HEK293T (cell line): ENCODE measurements at regions not wholly inside any gene's neighbourhood (a gene's known extent, or its start where the extent isn't known, plus 50 kb on each side); places are given as distances from the start of the nearest gene placed in this dataset.

Experiments used
- CTCF ChIA-PET: fragments of 350-600 bp; formaldehyde crosslinking; extraction: SDS; loops from one replicate; lab custom pipeline; 2021; ENCODE audit warnings: antibody characterized with exemption, inconsistent platforms; lab: Yijun Ruan, JAX
- POLR2A ChIA-PET: fragments of 350-600 bp; formaldehyde crosslinking; extraction: SDS; loops from one replicate; lab custom pipeline; 2020; ENCODE audit warnings: antibody characterized with exemption, inconsistent platforms; lab: Yijun Ruan, JAX
- DNase-seq: peaks from one replicate; pipeline ENCODE4 v3.0.0; 2012; ENCODE audit warnings: mixed read lengths; ENCODE audit errors: extremely low spot score
- ARNT ChIP-seq: fragments of 450-650 bp; IDR thresholded peaks from 2 replicates; pipeline ENCODE4 v1.6.1; 2017; ENCODE audit warnings: mild to moderate bottlenecking
- BHLHE40 ChIP-seq: fragments of 450-650 bp; IDR thresholded peaks from 2 replicates; pipeline ENCODE4 v1.6.1; 2016; ENCODE audit warnings: mild to moderate bottlenecking, moderate library complexity, borderline replicate concordance
- CTBP1 ChIP-seq: fragments of 450-650 bp; IDR thresholded peaks from 2 replicates; pipeline ENCODE4 v1.6.1; 2016; ENCODE audit warnings: borderline replicate concordance
- ELF4 ChIP-seq: fragments of 450-650 bp; IDR thresholded peaks from 2 replicates; pipeline ENCODE4 v1.6.1; 2017; ENCODE audit warnings: antibody characterized with exemption
- FOXA1 ChIP-seq: fragments of 450-650 bp; IDR thresholded peaks from 2 replicates; pipeline ENCODE4 v1.6.1; 2016; ENCODE audit warnings: mild to moderate bottlenecking
- FOXK2 ChIP-seq: fragments of 450-650 bp; IDR thresholded peaks from 2 replicates; pipeline ENCODE4 v1.6.1; 2016; ENCODE audit warnings: mild to moderate bottlenecking
- FOXM1 ChIP-seq: fragments of 450-650 bp; IDR thresholded peaks from 2 replicates; pipeline ENCODE4 v1.6.1; 2017; ENCODE audit warnings: mild to moderate bottlenecking, borderline replicate concordance
- HDGF ChIP-seq: fragments of 450-650 bp; IDR thresholded peaks from 2 replicates; pipeline ENCODE4 v1.6.1; 2017; ENCODE audit warnings: antibody characterized with exemption, borderline replicate concordance
- L3MBTL2 ChIP-seq: fragments of 450-650 bp; conservative IDR thresholded peaks from 2 replicates; pipeline ENCODE4 v1.6.1; 2016; ENCODE audit warnings: mild to moderate bottlenecking
- LEF1 ChIP-seq: fragments of 450-650 bp; IDR thresholded peaks from 2 replicates; pipeline ENCODE4 v1.6.1; 2017; ENCODE audit warnings: mild to moderate bottlenecking, borderline replicate concordance
- NFRKB ChIP-seq: fragments of 450-650 bp; IDR thresholded peaks from 2 replicates; pipeline ENCODE4 v1.6.1; 2016; ENCODE audit warnings: mild to moderate bottlenecking, moderate library complexity
- SP1 ChIP-seq: fragments of 450-650 bp; IDR thresholded peaks from 2 replicates; pipeline ENCODE4 v1.6.1; 2017
- SUZ12 ChIP-seq: fragments of 450-650 bp; IDR thresholded peaks from 2 replicates; pipeline ENCODE4 v1.6.1; 2016; ENCODE audit warnings: mild to moderate bottlenecking
- TARDBP ChIP-seq: fragments of 450-650 bp; IDR thresholded peaks from 2 replicates; pipeline ENCODE4 v1.6.1; 2016
- ZNF384 ChIP-seq: fragments of 450-650 bp; IDR thresholded peaks from 2 replicates; pipeline ENCODE4 v1.6.1; 2016
- TF ChIP-seq, protein P1 (sequence below): fragments of 450-650 bp; IDR thresholded peaks from 2 replicates; pipeline ENCODE4 v1.6.1; 2016

DNA sequence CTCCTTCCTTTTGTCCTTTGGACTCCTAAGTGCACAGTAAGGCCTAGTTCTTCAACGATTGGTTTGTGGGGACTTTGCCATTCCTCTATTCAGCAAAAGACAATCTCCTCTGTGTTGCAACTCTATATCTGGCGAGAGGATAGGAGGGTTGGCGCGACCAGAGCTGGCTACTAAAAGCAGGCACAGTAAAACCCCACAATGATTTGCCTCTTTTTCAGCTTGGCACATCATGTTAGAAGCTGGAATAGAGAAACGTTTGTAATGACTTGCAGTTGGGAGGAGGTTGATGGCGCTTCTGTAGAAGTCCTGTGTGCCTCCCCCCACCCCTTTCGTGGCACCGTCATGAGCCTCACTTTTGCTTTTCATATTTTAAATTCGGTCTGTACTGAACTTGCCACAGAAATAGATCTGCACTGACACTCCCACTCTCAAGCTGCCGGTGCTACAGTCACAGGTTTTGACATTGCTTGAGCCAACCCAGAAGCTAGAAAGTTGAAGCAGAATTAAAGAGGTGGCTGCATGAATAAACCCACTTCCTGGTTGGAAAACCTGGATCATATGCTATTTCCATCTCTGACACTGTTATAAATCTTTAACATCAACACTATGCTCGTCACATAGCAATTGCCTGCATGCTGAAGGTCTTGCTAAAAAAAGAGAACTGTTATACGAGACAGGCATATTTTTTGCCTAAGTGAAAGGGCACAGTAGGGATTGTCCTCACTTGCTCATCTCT lies 315.3 kb upstream of the PRICKLE1 start:
- DNase-seq: no peak
- CTCF ChIA-PET: no interaction called here
- POLR2A ChIA-PET: no interaction called here
- TF ChIP-seq SUZ12: no peak

DNA sequence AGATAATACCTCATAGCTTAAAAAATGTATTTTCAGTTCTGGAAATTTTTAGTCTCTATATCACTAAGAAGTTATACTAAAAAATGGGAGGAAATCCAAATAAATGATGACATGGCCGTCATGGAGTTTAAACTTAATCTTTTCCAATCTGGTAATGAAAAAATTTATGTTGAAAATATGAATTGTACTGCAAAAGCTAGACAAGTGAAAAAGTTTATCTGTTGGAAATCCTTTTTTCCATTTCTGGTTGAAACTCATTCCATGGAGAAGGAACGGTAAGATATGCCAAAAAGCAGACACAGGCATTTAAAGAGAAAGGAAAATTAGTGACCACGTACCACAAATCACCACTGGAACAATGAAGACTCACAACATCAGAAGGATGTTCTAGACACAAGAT lies 314.2 kb upstream of the PRICKLE1 start:
- no peak for DNase-seq
- CTCF ChIA-PET: no interaction called here
- POLR2A ChIA-PET: no interaction called here
- TF ChIP-seq TARDBP (no peak), ELF4 (no peak), FOXK2 (no peak), SUZ12 (no peak), LEF1 (no peak), SP1 (no peak), HDGF (no peak), FOXM1 (no peak), ZNF384 (no peak), L3MBTL2 (no peak), BHLHE40 (no peak), CTBP1 (no peak), NFRKB (no peak), FOXA1 (no peak), ARNT (no peak)
- TF ChIP-seq, protein P1, sequence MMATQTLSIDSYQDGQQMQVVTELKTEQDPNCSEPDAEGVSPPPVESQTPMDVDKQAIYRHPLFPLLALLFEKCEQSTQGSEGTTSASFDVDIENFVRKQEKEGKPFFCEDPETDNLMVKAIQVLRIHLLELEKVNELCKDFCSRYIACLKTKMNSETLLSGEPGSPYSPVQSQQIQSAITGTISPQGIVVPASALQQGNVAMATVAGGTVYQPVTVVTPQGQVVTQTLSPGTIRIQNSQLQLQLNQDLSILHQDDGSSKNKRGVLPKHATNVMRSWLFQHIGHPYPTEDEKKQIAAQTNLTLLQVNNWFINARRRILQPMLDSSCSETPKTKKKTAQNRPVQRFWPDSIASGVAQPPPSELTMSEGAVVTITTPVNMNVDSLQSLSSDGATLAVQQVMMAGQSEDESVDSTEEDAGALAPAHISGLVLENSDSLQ: no peak

DNA sequence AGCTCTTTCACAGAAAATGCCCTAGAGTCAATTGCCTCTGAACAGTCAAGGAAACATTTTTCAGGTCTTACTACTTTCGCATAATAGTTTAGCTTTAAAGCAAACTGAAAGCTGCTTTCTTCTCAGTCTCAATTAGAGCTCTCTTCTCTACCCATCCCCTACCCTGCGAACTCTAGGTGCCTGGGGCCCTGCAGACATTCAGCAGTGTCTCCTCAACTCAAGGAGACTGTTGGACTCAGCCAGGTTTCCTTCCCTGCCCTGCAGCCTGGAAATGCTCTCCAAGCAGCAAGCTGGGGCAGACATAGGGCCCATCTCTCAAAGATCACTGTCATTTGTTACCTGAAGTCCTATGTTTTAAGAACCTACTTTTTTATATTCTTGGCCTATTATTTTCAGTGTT lies 312.5 kb upstream of the PRICKLE1 start:
- no peak for DNase-seq

DNA sequence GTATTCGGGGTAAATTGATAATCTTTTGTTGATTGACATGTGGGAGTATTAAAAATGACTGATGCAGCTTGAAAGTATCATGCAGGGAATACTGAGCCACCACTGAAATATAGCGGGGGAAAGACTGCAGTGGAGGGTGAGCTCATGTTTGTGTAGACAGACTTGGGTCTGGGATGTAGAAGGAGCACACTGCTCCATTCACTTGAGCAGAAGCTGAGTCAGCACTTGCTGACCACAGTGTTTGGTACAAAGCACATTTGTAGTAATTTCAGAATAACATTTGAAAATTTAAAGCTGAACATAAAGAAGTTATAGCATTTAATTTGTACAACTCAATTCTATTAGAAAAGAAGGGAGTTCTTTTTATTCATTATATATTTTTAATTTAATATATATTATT lies 304.3 kb upstream of the PRICKLE1 start:
- POLR2A ChIA-PET: no interaction called here
- DNase-seq: peak; percentile 9
- no peak for TF ChIP-seq FOXA1
- TF ChIP-seq HDGF: no peak
- no peak for TF ChIP-seq FOXK2
- no peak for TF ChIP-seq TARDBP
- no peak for TF ChIP-seq ARNT
- no peak for TF ChIP-seq NFRKB
- no peak for TF ChIP-seq SUZ12
- TF ChIP-seq, protein P1: no peak
- TF ChIP-seq FOXM1: no peak
- no peak for TF ChIP-seq LEF1
- CTCF ChIA-PET: interaction anchor here (0.6 kb wide), 1 partner anchor 619 kb away, joined by 3 read pairs; no protein-coding TSS in a partner anchor

More for the DNA sequence above, 312.5 kb upstream of the PRICKLE1 start:
- POLR2A ChIA-PET: no interaction called here
- CTCF ChIA-PET: no interaction called here
- TF ChIP-seq LEF1 (no peak), NFRKB (no peak), L3MBTL2 (no peak), FOXK2 (no peak), CTBP1 (no peak), ELF4 (no peak), SP1 (no peak), HDGF (no peak), BHLHE40 (no peak)

GRCh38 chr12:42892702-42893551 lies 303.4 kb upstream of the PRICKLE1 start:
- no peak for TF ChIP-seq BHLHE40
- TF ChIP-seq ELF4: no peak
- TF ChIP-seq TARDBP: no peak
- TF ChIP-seq FOXA1: no peak
- no peak for TF ChIP-seq CTBP1
- no peak for TF ChIP-seq ARNT
- no peak for TF ChIP-seq ZNF384
- TF ChIP-seq, protein P1: no peak
- no peak for TF ChIP-seq FOXM1
- no peak for TF ChIP-seq HDGF
- TF ChIP-seq SUZ12: no peak
- TF ChIP-seq LEF1: no peak
- TF ChIP-seq SP1: no peak
- TF ChIP-seq FOXK2: no peak
- no peak for TF ChIP-seq NFRKB
- TF ChIP-seq L3MBTL2: no peak
- POLR2A ChIA-PET: no interaction called here
- CTCF ChIA-PET: no interaction called here
- DNase-seq: no peak

DNA sequence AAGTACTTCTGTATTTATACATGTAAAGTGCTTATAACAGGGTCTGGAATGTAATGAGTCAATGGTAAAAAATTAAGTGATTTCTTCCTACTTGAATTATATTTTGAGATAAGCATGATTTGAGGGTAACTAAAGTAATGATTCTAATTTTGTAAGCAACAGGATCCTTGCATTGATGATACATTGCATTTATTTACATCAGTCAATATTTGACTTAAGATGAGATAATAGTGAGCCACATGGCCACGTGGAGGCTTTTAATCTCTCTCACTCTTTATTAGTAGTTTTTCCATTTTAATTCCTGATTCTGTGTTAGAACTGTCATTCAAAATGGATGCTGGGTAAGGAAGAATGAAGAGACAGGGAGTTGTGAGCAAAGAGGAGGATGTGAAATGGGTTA lies 298.1 kb upstream of the PRICKLE1 start:
- POLR2A ChIA-PET: no interaction called here
- TF ChIP-seq HDGF (no peak), NFRKB (no peak), BHLHE40 (no peak), ARNT (no peak), ELF4 (no peak), L3MBTL2 (no peak)
- CTCF ChIA-PET: no interaction called here
- no peak for DNase-seq
